Tibial nerve (tissue), 4 donors: ENCODE measurements at regions not wholly inside any gene's neighbourhood (a gene's known extent, or its start where the extent isn't known, plus 50 kb on each side); places are given as distances from the start of the nearest gene placed in this dataset.

Experiments used
- EP300 ChIP-seq, 2 donors: sonication (generic); formaldehyde crosslinking; IDR thresholded peaks; one replicate each; pipeline ENCODE4 v1.6.1; 2017; ENCODE audit warnings: antibody characterized with exemption in 2 of 2, mild to moderate bottlenecking in 1 of 2
- POLR2A ChIP-seq, 2 donors: fragments of 450-650 bp; IDR thresholded peaks; one replicate each; pipeline ENCODE4 v1.6.1; 2017; ENCODE audit warnings: antibody characterized with exemption in 2 of 2, mild to moderate bottlenecking in 2 of 2, moderate library complexity in 2 of 2
- TF ChIP-seq, protein P1 (sequence below), 5 experiments: fragments of 200-600 bp in 3 of 5; fragments of 450-650 bp in 2 of 5; sonication (generic) in 3 of 5; IDR thresholded peaks; one replicate each; pipeline ENCODE4 v1.5.1; 2016 to 2019; ENCODE audit warnings: antibody characterized with exemption in 5 of 5, mild to moderate bottlenecking in 3 of 5, moderate library complexity in 2 of 5

DNA sequence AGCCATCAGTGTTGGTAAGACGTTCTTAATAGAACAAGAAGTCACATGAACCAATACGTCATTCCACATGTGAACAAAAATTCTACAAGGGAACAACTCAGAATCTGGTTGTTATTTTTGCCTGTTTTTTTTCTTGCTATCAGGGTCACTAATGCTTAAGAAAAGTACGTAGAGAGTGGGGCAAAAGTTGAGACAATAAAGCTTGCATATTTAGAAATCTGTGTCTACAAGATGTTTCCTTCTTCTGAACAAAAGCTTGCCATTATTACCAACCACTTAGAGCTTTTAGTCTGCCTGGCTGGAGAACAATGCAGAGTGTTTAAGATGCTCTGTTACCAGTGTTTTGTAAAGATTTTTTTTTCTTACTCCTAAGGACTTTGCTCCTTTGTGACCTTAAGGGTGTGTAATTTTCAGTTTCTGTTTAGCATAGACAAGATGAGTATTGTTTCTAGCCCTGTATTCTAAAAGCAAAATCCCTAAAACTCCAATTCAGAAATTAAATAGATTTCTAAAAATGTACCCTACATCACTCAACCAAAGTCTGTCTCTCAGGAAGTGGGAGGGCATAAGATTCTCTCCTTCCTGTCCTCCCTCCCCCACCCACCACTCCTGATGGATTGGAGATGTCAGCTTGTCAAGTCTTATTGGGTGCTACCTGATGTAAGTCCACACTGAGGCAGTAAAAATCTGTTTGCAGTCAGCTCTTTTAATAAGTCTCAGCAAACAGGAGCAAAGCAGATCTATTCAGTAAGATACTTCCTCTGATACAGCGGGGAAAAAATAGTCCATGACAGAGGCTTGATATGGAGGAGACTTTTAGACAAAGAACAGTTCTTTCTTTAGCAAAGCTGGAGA lies 267.6 kb downstream of the GRIN2B start:
- TF ChIP-seq, protein P1, sequence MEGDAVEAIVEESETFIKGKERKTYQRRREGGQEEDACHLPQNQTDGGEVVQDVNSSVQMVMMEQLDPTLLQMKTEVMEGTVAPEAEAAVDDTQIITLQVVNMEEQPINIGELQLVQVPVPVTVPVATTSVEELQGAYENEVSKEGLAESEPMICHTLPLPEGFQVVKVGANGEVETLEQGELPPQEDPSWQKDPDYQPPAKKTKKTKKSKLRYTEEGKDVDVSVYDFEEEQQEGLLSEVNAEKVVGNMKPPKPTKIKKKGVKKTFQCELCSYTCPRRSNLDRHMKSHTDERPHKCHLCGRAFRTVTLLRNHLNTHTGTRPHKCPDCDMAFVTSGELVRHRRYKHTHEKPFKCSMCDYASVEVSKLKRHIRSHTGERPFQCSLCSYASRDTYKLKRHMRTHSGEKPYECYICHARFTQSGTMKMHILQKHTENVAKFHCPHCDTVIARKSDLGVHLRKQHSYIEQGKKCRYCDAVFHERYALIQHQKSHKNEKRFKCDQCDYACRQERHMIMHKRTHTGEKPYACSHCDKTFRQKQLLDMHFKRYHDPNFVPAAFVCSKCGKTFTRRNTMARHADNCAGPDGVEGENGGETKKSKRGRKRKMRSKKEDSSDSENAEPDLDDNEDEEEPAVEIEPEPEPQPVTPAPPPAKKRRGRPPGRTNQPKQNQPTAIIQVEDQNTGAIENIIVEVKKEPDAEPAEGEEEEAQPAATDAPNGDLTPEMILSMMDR (IDR thresholded peaks at IDR 0.05): no peak
- TF ChIP-seq EP300 (IDR thresholded peaks at IDR 0.05) (no peak), POLR2A (IDR thresholded peaks at IDR 0.05) (no peak)
